ENCODE measurements at regions not wholly inside any gene's neighbourhood (a gene's known extent, or its start where the extent isn't known, plus 50 kb on each side); places are given as distances from the start of the nearest gene placed in this dataset.

DNA sequence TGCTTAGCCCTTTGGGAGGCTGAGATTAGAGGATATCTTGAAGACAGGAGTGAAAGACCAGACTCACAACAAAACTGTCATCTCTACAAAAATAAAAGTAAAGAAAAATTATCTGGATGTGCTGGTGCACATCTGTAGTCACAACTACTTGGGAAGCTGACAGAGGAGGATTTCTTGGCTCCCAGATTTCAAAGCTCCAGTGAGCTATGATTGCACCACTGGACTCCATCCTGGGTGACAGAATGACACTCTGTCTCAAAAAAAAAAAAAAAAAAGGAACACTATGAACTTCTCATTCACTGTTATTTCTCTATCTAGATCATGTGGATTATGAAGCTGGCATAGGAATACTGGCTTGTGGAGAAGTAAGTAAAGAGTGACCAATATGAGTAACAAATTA, 1400.0 kb downstream of the CDY2B start (continued):
- TF ChIP-seq, protein P1, sequence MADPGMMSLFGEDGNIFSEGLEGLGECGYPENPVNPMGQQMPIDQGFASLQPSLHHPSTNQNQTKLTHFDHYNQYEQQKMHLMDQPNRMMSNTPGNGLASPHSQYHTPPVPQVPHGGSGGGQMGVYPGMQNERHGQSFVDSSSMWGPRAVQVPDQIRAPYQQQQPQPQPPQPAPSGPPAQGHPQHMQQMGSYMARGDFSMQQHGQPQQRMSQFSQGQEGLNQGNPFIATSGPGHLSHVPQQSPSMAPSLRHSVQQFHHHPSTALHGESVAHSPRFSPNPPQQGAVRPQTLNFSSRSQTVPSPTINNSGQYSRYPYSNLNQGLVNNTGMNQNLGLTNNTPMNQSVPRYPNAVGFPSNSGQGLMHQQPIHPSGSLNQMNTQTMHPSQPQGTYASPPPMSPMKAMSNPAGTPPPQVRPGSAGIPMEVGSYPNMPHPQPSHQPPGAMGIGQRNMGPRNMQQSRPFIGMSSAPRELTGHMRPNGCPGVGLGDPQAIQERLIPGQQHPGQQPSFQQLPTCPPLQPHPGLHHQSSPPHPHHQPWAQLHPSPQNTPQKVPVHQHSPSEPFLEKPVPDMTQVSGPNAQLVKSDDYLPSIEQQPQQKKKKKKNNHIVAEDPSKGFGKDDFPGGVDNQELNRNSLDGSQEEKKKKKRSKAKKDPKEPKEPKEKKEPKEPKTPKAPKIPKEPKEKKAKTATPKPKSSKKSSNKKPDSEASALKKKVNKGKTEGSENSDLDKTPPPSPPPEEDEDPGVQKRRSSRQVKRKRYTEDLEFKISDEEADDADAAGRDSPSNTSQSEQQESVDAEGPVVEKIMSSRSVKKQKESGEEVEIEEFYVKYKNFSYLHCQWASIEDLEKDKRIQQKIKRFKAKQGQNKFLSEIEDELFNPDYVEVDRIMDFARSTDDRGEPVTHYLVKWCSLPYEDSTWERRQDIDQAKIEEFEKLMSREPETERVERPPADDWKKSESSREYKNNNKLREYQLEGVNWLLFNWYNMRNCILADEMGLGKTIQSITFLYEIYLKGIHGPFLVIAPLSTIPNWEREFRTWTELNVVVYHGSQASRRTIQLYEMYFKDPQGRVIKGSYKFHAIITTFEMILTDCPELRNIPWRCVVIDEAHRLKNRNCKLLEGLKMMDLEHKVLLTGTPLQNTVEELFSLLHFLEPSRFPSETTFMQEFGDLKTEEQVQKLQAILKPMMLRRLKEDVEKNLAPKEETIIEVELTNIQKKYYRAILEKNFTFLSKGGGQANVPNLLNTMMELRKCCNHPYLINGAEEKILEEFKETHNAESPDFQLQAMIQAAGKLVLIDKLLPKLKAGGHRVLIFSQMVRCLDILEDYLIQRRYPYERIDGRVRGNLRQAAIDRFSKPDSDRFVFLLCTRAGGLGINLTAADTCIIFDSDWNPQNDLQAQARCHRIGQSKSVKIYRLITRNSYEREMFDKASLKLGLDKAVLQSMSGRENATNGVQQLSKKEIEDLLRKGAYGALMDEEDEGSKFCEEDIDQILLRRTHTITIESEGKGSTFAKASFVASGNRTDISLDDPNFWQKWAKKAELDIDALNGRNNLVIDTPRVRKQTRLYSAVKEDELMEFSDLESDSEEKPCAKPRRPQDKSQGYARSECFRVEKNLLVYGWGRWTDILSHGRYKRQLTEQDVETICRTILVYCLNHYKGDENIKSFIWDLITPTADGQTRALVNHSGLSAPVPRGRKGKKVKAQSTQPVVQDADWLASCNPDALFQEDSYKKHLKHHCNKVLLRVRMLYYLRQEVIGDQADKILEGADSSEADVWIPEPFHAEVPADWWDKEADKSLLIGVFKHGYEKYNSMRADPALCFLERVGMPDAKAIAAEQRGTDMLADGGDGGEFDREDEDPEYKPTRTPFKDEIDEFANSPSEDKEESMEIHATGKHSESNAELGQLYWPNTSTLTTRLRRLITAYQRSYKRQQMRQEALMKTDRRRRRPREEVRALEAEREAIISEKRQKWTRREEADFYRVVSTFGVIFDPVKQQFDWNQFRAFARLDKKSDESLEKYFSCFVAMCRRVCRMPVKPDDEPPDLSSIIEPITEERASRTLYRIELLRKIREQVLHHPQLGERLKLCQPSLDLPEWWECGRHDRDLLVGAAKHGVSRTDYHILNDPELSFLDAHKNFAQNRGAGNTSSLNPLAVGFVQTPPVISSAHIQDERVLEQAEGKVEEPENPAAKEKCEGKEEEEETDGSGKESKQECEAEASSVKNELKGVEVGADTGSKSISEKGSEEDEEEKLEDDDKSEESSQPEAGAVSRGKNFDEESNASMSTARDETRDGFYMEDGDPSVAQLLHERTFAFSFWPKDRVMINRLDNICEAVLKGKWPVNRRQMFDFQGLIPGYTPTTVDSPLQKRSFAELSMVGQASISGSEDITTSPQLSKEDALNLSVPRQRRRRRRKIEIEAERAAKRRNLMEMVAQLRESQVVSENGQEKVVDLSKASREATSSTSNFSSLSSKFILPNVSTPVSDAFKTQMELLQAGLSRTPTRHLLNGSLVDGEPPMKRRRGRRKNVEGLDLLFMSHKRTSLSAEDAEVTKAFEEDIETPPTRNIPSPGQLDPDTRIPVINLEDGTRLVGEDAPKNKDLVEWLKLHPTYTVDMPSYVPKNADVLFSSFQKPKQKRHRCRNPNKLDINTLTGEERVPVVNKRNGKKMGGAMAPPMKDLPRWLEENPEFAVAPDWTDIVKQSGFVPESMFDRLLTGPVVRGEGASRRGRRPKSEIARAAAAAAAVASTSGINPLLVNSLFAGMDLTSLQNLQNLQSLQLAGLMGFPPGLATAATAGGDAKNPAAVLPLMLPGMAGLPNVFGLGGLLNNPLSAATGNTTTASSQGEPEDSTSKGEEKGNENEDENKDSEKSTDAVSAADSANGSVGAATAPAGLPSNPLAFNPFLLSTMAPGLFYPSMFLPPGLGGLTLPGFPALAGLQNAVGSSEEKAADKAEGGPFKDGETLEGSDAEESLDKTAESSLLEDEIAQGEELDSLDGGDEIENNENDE (IDR thresholded peaks at IDR 0.05; ENCODE audit: insufficient replicate concordance, low read length), result no peak
- TF ChIP-seq HDAC6 (IDR thresholded peaks at IDR 0.05; ENCODE audit: low read depth, low read length) (no peak), CBX8 (IDR thresholded peaks at IDR 0.05; ENCODE audit: borderline replicate concordance, low read depth, low read length) (no peak), SUZ12 (IDR thresholded peaks at IDR 0.05; ENCODE audit: low read length) (no peak), KDM5A (IDR thresholded peaks at IDR 0.05; ENCODE audit: low read length) (no peak), EP300 (IDR thresholded peaks at IDR 0.05; ENCODE audit: borderline replicate concordance in 1 of 2, low read depth in 2 of 2, low read length in 2 of 2) (no peak), BRCA1 (IDR thresholded peaks at IDR 0.05; ENCODE audit: low read depth, low read length) (no peak), NANOG (IDR thresholded peaks at IDR 0.05; ENCODE audit: insufficient read depth, low read depth, low read length, poor library complexity, severe bottlenecking) (no peak), JUND (IDR thresholded peaks at IDR 0.05; ENCODE audit: low read length) (no peak), TEAD4 (IDR thresholded peaks at IDR 0.05; ENCODE audit: low read depth, low read length) (no peak)
- TF ChIP-seq, protein P2, sequence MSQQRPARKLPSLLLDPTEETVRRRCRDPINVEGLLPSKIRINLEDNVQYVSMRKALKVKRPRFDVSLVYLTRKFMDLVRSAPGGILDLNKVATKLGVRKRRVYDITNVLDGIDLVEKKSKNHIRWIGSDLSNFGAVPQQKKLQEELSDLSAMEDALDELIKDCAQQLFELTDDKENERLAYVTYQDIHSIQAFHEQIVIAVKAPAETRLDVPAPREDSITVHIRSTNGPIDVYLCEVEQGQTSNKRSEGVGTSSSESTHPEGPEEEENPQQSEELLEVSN (IDR thresholded peaks at IDR 0.05), result no peak
